MM.1S (cell line): ENCODE measurements at regions not wholly inside any gene's neighbourhood (a gene's known extent, or its start where the extent isn't known, plus 50 kb on each side); places are given as distances from the start of the nearest gene placed in this dataset.
"Not testable (repeated sequence)": the region's sequence is repeated elsewhere in the genome, so short reads cannot be mapped to it uniquely, and the experiment has no call there.

Source experiments
- DNase-seq: peaks from one replicate; pipeline ENCODE4 v3.0.0-alpha.2; 2015
- H2AFZ ChIP-seq: fragments of 300-600 bp; sonication (generic); 2 replicates; pipeline ENCODE4 v1.6.0; 2016; ENCODE audit warnings: antibody characterized with exemption, low read length
- H3F3A ChIP-seq: fragments of 300-600 bp; sonication (generic); 2 replicates; pipeline ENCODE4 v1.6.1; 2016; ENCODE audit warnings: mild to moderate bottlenecking, antibody characterized with exemption, low read length, moderate library complexity, mixed read lengths; ENCODE audit not compliant: insufficient read depth
- H3K27ac ChIP-seq: fragments of 300-600 bp; sonication (generic); 2 replicates; pipeline ENCODE4 v1.5.1; 2016; ENCODE audit warnings: mild to moderate bottlenecking, low read length
- H3K27me3 ChIP-seq: fragments of 300-600 bp; sonication (generic); replicated peaks from 2 replicates; pipeline ENCODE4 v1.6.0; 2016; ENCODE audit warnings: low read length; ENCODE audit not compliant: insufficient read depth
- H3K36me3 ChIP-seq: fragments of 300-600 bp; sonication (generic); replicated peaks from 2 replicates; pipeline ENCODE4 v1.6.1; 2016; ENCODE audit warnings: mild to moderate bottlenecking, low read length, mixed read lengths; ENCODE audit not compliant: insufficient read depth
- H3K4me1 ChIP-seq: fragments of 300-600 bp; sonication (generic); 2 replicates; pipeline ENCODE4 v1.6.1; 2016; ENCODE audit warnings: low read length, mixed read lengths
- H3K4me2 ChIP-seq: fragments of 300-600 bp; sonication (generic); 2 replicates; pipeline ENCODE4 v1.6.0; 2016; ENCODE audit warnings: low read depth, low read length
- H3K4me3 ChIP-seq: fragments of 300-600 bp; sonication (generic); 2 replicates; pipeline ENCODE4 v1.5.1; 2016; ENCODE audit warnings: low read length, mixed read lengths
- H3K79me2 ChIP-seq: fragments of 300-600 bp; sonication (generic); 2 replicates; pipeline ENCODE4 v1.6.1; 2016; ENCODE audit warnings: mixed run types, low read length, mixed read lengths
- H3K9ac ChIP-seq: fragments of 300-600 bp; sonication (generic); 2 replicates; pipeline ENCODE4 v1.6.1; 2016; ENCODE audit warnings: low read length, mixed read lengths
- H3K9me2 ChIP-seq: fragments of 300-600 bp; sonication (generic); replicated peaks from 2 replicates; pipeline ENCODE4 v1.6.1; 2016; ENCODE audit warnings: mild to moderate bottlenecking, low read length, mixed read lengths; ENCODE audit not compliant: insufficient read depth
- H3K9me3 ChIP-seq: fragments of 300-600 bp; sonication (generic); replicated peaks from 2 replicates; pipeline ENCODE4 v1.6.1; 2016; ENCODE audit warnings: mild to moderate bottlenecking, low read length, mixed read lengths; ENCODE audit not compliant: insufficient read depth
- H4K20me1 ChIP-seq: fragments of 300-600 bp; sonication (generic); 2 replicates; pipeline ENCODE4 v1.6.1; 2016; ENCODE audit warnings: mild to moderate bottlenecking, low read length, moderate library complexity, mixed read lengths; ENCODE audit not compliant: insufficient read depth
- CTCF ChIP-seq: fragments of 300-600 bp; sonication (generic); IDR thresholded peaks from 2 replicates; pipeline ENCODE4 v1.5.1; 2016; ENCODE audit warnings: antibody characterized with exemption, low read length, mixed read lengths
- EZH2 ChIP-seq: fragments of 300-600 bp; sonication (generic); optimal IDR thresholded peaks from 2 replicates; pipeline ENCODE3; 2017; ENCODE audit warnings: low read depth, mild to moderate bottlenecking, antibody characterized with exemption, low read length, mixed read lengths
- EZH2phosphoT487 ChIP-seq: fragments of 300-600 bp; sonication (generic); IDR thresholded peaks from 2 replicates; pipeline ENCODE4 v1.6.1; 2018; ENCODE audit warnings: antibody characterized with exemption, low read length

- H4K20me1 ChIP-seq = no peaks in the 10 kb centered on the region
- H3K36me3 ChIP-seq = no peaks in the 10 kb centered on the region
- no peak for DNase-seq
- no peaks in the 10 kb centered on the region for H3K9me3 ChIP-seq
- H3K4me2 ChIP-seq = no peak overlapping the region
- no peaks in the 10 kb centered on the region for H3F3A ChIP-seq
- no peak overlapping the region for H3K27ac ChIP-seq
- peaks cover 19% of the 10 kb centered on the region for H3K27me3 ChIP-seq
- H3K4me1 ChIP-seq = no peaks in the 10 kb centered on the region
- H3K9ac ChIP-seq = no peak overlapping the region
- no peaks in the 10 kb centered on the region for H3K9me2 ChIP-seq
- H3K79me2 ChIP-seq = no peaks in the 10 kb centered on the region
- no peak overlapping the region for H2AFZ ChIP-seq
- TF ChIP-seq EZH2phosphoT487 (no peak), CTCF (no peak), EZH2 (no peak)
- no peak overlapping the region for H3K4me3 ChIP-seq
These were observed 136.5 kb upstream of the SFSWAP start for GRCh38 chr12:131574395-131574771.

GRCh38 chr12:131575371-131575770 is 135.5 kb upstream of the SFSWAP start:
- TF ChIP-seq CTCF (no peak), EZH2 (no peak), EZH2phosphoT487 (no peak)
- no peaks in the 10 kb centered on the region for H3F3A ChIP-seq
- no peak for DNase-seq

GRCh38 chr12:131576734-131577133 is 134.2 kb upstream of the SFSWAP start:
- not testable (repeated sequence) for H3F3A ChIP-seq, H3K36me3 ChIP-seq, DNase-seq, H3K4me1 ChIP-seq, H2AFZ ChIP-seq, H3K4me3 ChIP-seq, H3K27ac ChIP-seq, H3K4me2 ChIP-seq, H3K9ac ChIP-seq, H3K79me2 ChIP-seq, H3K9me3 ChIP-seq, H4K20me1 ChIP-seq, H3K9me2 ChIP-seq
- H3K27me3 ChIP-seq = peaks cover 19% of the 10 kb centered on the region

More at GRCh38 chr12:131575371-131575770, 135.5 kb upstream of the SFSWAP start:
- Histone ChIP-seq H3K9ac (no peak overlapping the region), H4K20me1 (no peaks in the 10 kb centered on the region), H3K4me3 (no peak overlapping the region), H3K36me3 (no peaks in the 10 kb centered on the region), H3K9me2 (no peaks in the 10 kb centered on the region), H2AFZ (no peak overlapping the region), H3K4me2 (no peak overlapping the region), H3K27me3 (peaks cover 19% of the 10 kb centered on the region), H3K4me1 (no peaks in the 10 kb centered on the region), H3K79me2 (no peaks in the 10 kb centered on the region), H3K27ac (no peak overlapping the region), H3K9me3 (no peaks in the 10 kb centered on the region)

- Histone ChIP-seq H3K27me3 (peaks cover 17% of the 10 kb centered on the region), H3K9me3 (no peaks in the 10 kb centered on the region), H4K20me1 (no peaks in the 10 kb centered on the region), H3F3A (no peaks in the 10 kb centered on the region), H3K27ac (no peak overlapping the region), H3K9ac (no peak overlapping the region), H2AFZ (no peak overlapping the region), H3K4me2 (no peak overlapping the region), H3K79me2 (no peaks in the 10 kb centered on the region), H3K4me3 (no peak overlapping the region), H3K36me3 (no peaks in the 10 kb centered on the region), H3K4me1 (no peaks in the 10 kb centered on the region), H3K9me2 (no peaks in the 10 kb centered on the region)
- TF ChIP-seq EZH2phosphoT487 = no peak
- no peak for TF ChIP-seq EZH2
- TF ChIP-seq CTCF = no peak
- no peak for DNase-seq
These were observed 133.1 kb upstream of the SFSWAP start for GRCh38 chr12:131577766-131578165.
